Fibroblast of lung (primary cell): ENCODE measurements at regions not wholly inside any gene's neighbourhood (a gene's known extent, or its start where the extent isn't known, plus 50 kb on each side); places are given as distances from the start of the nearest gene placed in this dataset.

Experiments used
- DNase-seq, 2 donors: peaks; one replicate each; pipeline versions ENCODE4 v3.0.0 to v3.0.0-alpha.2; 2010; ENCODE audit warnings: low read depth in 2 of 2
- H2AFZ ChIP-seq: 2 replicates; pipeline ENCODE4 v1.5.1; 2012; ENCODE audit warnings: low read length, control low read depth, inconsistent platforms
- H3K27ac ChIP-seq: 2 replicates; pipeline ENCODE4 v1.5.1; 2011; ENCODE audit warnings: low read length, control low read depth; ENCODE audit not compliant: insufficient read depth
- H3K27me3 ChIP-seq: 2 replicates; pipeline ENCODE4 v1.5.1; 2011; ENCODE audit warnings: mild to moderate bottlenecking, low read length; ENCODE audit not compliant: control insufficient read depth, insufficient read depth
- H3K36me3 ChIP-seq: 2 replicates; pipeline ENCODE4 v1.5.1; 2011; ENCODE audit warnings: low read length; ENCODE audit not compliant: control insufficient read depth, insufficient read depth
- H3K4me1 ChIP-seq: 2 replicates; pipeline ENCODE4 v1.5.1; 2011; ENCODE audit warnings: low read length; ENCODE audit not compliant: control insufficient read depth, insufficient read depth; ENCODE audit errors: extremely low read depth
- H3K4me2 ChIP-seq: 2 replicates; pipeline ENCODE4 v1.5.1; 2011; ENCODE audit warnings: low read length, control low read depth; ENCODE audit not compliant: insufficient read depth; ENCODE audit errors: extremely low read depth
- H3K4me3 ChIP-seq, 4 experiments: fragments of 200-600 bp in 1 of 4; sonication (generic) in 1 of 4; replicated peaks in 1 of 4; 2 replicates each; pipeline ENCODE4 v1.5.1; 2011 to 2016; ENCODE audit warnings: low read length in 4 of 4, low read depth in 3 of 4, mild to moderate bottlenecking in 3 of 4, control low read depth in 2 of 4, inconsistent platforms in 1 of 4, mixed read lengths in 1 of 4; ENCODE audit not compliant: insufficient read depth in 1 of 4; ENCODE audit errors: control extremely low read depth in 1 of 4
- H3K79me2 ChIP-seq: 2 replicates; pipeline ENCODE4 v1.5.1; 2012; ENCODE audit warnings: mild to moderate bottlenecking, low read length, inconsistent platforms; ENCODE audit not compliant: control insufficient read depth, insufficient read depth
- H3K9ac ChIP-seq: 2 replicates; pipeline ENCODE4 v1.5.1; 2011; ENCODE audit warnings: mild to moderate bottlenecking, low read length, control low read depth; ENCODE audit not compliant: insufficient read depth
- H3K9me3 ChIP-seq: 2 replicates; pipeline ENCODE4 v1.5.1; 2012; ENCODE audit warnings: low read depth, low read length; ENCODE audit not compliant: control insufficient read depth, insufficient read depth
- H4K20me1 ChIP-seq: 2 replicates; pipeline ENCODE4 v1.5.1; 2011; ENCODE audit warnings: low read length; ENCODE audit not compliant: control insufficient read depth, insufficient read depth; ENCODE audit errors: extremely low read depth
- EZH2 ChIP-seq: IDR thresholded peaks from 2 replicates; pipeline ENCODE4 v1.5.1; 2012; ENCODE audit warnings: low read length, control low read depth, mild to moderate bottlenecking; ENCODE audit errors: missing control alignments
- TF ChIP-seq, protein P1 (sequence below), 2 donors: IDR thresholded peaks in 1 of 2; conservative IDR thresholded peaks in 1 of 2; 1 replicate in 1 of 2; 2 replicates in 1 of 2; pipeline ENCODE4 v1.5.1; 2011 to 2012; ENCODE audit warnings: low read length in 2 of 2, control low read depth in 1 of 2, inconsistent platforms in 1 of 2, low read depth in 1 of 2, mild to moderate bottlenecking in 1 of 2

DNA sequence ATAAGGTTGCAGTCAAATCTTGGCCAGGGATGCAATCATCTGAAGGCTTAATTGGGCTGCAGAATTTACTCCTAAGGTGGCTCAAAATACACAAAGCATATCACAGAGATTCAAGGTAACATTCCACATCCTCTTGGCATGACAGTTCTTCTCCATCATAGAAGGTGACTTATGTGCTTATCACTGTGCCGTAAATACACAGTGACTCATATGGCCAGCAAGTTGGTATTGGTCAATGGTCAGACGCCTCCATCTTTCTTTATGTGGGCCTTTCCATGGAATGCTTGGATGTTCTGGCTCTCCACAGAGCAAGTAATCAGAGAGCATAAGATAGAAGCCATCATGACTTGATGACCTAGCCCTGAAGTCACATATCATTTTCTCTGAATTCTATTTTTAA, 168.8 kb upstream of the ST8SIA2 start:
- Histone ChIP-seq H4K20me1 (no peaks in the 10 kb centered on the region), H3K4me3 (no peak overlapping the region), H3K79me2 (no peaks in the 10 kb centered on the region), H2AFZ (no peak overlapping the region), H3K4me2 (no peak overlapping the region), H3K27ac (no peak overlapping the region), H3K27me3 (no peaks in the 10 kb centered on the region), H3K9ac (no peak overlapping the region), H3K36me3 (no peaks in the 10 kb centered on the region), H3K9me3 (no peaks in the 10 kb centered on the region), H3K4me1 (no peaks in the 10 kb centered on the region)
- DNase-seq: no peak
- TF ChIP-seq, protein P1, sequence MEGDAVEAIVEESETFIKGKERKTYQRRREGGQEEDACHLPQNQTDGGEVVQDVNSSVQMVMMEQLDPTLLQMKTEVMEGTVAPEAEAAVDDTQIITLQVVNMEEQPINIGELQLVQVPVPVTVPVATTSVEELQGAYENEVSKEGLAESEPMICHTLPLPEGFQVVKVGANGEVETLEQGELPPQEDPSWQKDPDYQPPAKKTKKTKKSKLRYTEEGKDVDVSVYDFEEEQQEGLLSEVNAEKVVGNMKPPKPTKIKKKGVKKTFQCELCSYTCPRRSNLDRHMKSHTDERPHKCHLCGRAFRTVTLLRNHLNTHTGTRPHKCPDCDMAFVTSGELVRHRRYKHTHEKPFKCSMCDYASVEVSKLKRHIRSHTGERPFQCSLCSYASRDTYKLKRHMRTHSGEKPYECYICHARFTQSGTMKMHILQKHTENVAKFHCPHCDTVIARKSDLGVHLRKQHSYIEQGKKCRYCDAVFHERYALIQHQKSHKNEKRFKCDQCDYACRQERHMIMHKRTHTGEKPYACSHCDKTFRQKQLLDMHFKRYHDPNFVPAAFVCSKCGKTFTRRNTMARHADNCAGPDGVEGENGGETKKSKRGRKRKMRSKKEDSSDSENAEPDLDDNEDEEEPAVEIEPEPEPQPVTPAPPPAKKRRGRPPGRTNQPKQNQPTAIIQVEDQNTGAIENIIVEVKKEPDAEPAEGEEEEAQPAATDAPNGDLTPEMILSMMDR (conservative IDR thresholded peaks at IDR 0.05 in 1 of 2, IDR thresholded peaks at IDR 0.05 in 1 of 2; ENCODE audit: low read depth in 1 of 2, low read length in 2 of 2): no peak
- no peak for TF ChIP-seq EZH2

DNA sequence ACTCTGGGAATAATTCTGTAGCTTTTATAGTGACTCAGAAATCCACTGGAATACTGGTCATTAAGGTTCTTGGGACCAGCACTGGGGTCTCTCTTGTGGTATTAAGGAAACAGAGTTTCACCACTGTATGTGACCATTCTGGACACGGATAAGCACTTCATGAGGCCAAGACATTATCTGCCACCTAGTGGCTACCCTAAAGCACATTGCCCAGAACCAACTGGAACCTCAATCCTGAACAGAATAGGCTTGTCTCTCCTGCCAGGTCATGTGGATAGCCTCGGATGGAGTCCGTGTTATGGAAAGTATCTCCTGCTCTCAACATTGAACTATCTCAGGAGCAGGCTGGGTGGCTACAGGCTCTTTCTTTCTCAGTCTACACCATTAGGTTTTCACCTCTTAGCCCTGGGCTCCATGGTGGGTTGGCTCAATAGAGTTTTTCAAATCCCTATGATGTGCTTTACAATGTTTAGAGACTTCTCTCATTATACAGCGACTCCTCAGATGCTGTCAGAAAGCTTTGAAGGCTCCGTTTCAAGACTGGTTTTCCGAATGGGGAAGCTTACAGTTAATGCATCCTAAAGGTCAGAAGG, 167.6 kb upstream of the ST8SIA2 start:
- Histone ChIP-seq H4K20me1 (no peaks in the 10 kb centered on the region), H3K9me3 (no peaks in the 10 kb centered on the region), H3K27ac (no peak overlapping the region), H3K4me1 (no peaks in the 10 kb centered on the region), H3K27me3 (no peaks in the 10 kb centered on the region), H3K9ac (no peak overlapping the region), H2AFZ (no peak overlapping the region), H3K79me2 (no peaks in the 10 kb centered on the region), H3K4me2 (no peak overlapping the region), H3K36me3 (no peaks in the 10 kb centered on the region), H3K4me3 (no peak overlapping the region)
- TF ChIP-seq EZH2: no peak
- TF ChIP-seq, protein P1 (conservative IDR thresholded peaks at IDR 0.05 in 1 of 2, IDR thresholded peaks at IDR 0.05 in 1 of 2; ENCODE audit: low read depth in 1 of 2, low read length in 2 of 2): peak; percentile 12 to 21
- peak in 1 of 2 donors; percentile 20 for DNase-seq

DNA sequence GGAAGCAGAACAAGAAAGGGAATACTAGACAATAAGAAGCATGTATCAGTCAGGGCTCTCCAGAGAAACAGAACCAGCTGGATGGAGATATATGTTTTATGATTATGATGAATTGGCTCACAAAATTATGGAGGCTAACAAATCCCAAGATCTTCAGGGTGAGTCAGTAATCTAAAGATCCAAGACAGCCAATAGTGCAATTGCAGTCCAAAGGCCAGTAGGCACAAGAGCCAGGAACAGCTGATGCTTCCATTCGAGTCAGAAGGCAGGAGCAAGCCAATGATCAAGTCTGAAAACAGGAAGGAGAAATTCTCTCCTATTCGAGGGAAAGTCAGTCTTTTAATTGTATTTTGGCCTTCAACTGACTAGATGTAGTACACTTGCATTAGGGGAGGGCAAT, 164.9 kb upstream of the ST8SIA2 start:
- Histone ChIP-seq H3K4me2 (no peak overlapping the region), H4K20me1 (no peaks in the 10 kb centered on the region), H3K27ac (no peak overlapping the region), H3K4me3 (no peak overlapping the region), H2AFZ (no peak overlapping the region), H3K79me2 (no peaks in the 10 kb centered on the region), H3K36me3 (no peaks in the 10 kb centered on the region), H3K9ac (no peak overlapping the region), H3K4me1 (no peaks in the 10 kb centered on the region), H3K9me3 (no peaks in the 10 kb centered on the region), H3K27me3 (no peaks in the 10 kb centered on the region)
- DNase-seq: no peak
- TF ChIP-seq EZH2: no peak
- TF ChIP-seq, protein P1 (conservative IDR thresholded peaks at IDR 0.05 in 1 of 2, IDR thresholded peaks at IDR 0.05 in 1 of 2; ENCODE audit: low read depth in 1 of 2, low read length in 2 of 2): no peak
